HG03558 (cell line): ENCODE measurements at regions not wholly inside any gene's neighbourhood (a gene's known extent, or its start where the extent isn't known, plus 50 kb on each side); places are given as distances from the start of the nearest gene placed in this dataset.
"Not testable (repeated sequence)": the region's sequence is repeated elsewhere in the genome, so short reads cannot be mapped to it uniquely, and the experiment has no call there.

Source experiments
- ATAC-seq: cut with Tn5 transposase; IDR thresholded peaks from one replicate; pipeline ENCODE4 v1.9.1; 2021; ENCODE audit warnings: moderate number of reproducible peaks; ENCODE audit not compliant: unreplicated experiment; ENCODE audit errors: extremely low read depth

DNA sequence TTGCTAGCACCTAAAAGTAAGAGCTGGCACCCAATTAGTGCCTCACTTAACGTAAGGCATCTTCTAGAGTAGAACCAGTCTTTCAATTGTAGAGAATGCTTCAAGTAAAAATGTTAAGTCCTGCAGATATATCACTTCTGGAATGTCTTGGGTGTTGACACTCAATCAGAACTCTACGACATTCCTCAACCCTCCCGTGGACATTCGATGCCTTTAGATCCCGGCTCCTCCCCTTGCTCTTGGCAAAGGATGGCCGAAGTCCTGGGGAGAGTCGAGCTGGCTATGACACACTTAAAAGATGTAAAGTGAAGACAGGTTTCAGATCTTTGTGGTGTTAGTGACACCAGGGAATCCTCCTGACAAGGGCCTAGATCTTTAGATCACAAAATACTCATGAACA is 87.5 kb upstream of the ERCC6L2 start:
- ATAC-seq: no peak

DNA sequence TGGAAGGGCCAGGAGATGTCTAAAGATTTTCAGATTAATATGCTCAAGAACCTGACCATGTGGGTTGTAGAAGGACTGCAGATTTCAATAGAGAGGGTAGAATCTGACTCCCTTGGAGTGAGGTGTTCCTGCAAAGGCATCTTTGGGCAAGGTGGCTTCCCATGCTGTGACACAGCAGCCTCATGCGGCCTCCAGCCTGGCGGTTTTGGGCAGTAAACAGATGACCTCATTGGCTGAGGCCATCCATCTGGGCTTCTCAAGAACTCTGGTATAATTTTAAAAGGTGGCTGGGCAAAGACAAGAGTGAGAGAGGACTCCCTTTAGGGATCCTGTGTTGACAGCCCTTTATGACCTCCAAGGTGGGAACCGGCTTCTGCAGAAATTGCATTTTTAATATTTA is 90.3 kb upstream of the ERCC6L2 start:
- no peak for ATAC-seq

GRCh38 chr9:95784318-95784717 is 91.2 kb upstream of the ERCC6L2 start:
- no peak for ATAC-seq

GRCh38 chr9:95783426-95783975 is 92.0 kb upstream of the ERCC6L2 start:
- no peak for ATAC-seq

- no peak for ATAC-seq
Observed at GRCh38 chr9:95780751-95781150, 94.7 kb upstream of the ERCC6L2 start.

DNA sequence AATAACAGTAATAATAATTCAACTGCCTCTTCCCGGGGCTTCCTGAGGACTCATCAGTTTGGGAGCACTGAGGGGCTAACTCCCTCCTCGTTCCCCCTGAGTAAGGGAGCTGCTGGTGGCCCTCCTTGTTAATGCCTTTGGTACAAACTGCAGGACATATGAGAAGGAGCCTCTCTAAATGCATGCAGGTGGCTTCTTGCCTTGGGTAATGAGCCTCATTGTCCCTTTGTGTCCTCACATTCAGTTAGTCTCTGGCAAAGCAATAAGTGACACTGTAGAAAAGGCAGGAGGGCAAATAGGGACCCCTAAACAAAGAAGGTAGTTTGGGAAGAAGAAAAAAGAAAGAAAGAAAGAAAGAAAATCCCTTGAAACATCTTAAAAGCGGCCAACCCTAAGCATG is 95.4 kb upstream of the ERCC6L2 start:
- ATAC-seq: no peak

DNA sequence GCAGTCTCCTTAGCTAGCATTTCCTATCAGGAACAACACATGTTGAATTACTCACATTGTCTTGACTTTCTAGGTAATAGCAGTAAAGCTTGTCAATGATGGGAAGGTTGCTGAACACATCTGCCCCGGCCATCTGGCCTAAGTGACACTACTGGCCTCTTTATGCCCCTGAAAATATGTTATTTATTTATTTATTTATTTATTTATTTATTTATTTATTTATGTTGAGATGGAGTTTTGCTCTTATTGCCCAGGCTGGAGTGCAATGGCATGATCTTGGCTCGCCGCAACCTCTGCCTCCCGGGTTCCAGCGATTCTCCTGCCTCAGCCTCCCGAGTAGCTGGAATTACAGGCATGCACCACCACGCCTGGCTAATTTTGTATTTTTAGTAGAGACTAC is 95.9 kb upstream of the ERCC6L2 start:
- not testable (repeated sequence) for ATAC-seq

- ATAC-seq: no peak
Observed at GRCh38 chr9:95778957-95779356, 96.5 kb upstream of the ERCC6L2 start.

- no peak for ATAC-seq
Observed at GRCh38 chr9:95777136-95777535, 98.4 kb upstream of the ERCC6L2 start.

DNA sequence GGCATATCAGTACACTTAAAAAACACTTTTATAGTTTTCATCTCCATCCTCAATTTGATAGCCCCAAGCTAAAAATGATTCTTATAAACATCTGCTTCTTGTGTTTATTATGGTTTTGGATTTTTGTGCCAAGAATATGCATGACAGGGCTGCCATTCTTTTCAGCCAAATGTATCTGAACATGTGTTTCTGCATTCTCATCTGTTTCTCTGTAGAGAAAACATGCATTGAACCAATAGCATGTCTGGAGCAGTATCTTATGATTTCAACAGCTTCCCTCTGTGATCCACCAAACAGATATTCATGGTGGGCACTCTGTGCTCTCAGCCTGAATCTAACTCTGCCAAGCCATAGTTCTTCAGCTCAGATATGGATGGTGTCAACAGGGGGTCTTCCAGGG is 99.3 kb upstream of the ERCC6L2 start:
- ATAC-seq: no peak

DNA sequence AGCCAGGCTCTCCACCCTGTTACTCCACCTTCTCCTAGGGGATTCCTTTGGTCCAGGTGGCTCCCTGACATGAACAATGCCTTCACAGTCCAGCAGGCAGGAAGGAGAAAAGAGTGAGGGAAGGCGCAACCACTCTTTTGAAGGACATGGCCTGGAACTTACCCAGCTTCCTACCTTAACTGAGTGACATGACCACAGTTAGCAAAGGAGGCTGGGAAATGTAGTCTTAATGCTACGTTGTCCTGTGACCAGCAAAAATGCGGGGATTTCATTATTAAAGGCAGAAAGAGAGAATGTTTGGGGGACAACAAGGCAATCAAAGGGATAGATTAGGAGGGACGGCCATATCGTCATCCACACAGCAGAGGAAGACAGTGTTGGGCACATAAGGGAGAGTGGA is 100.3 kb upstream of the ERCC6L2 start:
- ATAC-seq: no peak

DNA sequence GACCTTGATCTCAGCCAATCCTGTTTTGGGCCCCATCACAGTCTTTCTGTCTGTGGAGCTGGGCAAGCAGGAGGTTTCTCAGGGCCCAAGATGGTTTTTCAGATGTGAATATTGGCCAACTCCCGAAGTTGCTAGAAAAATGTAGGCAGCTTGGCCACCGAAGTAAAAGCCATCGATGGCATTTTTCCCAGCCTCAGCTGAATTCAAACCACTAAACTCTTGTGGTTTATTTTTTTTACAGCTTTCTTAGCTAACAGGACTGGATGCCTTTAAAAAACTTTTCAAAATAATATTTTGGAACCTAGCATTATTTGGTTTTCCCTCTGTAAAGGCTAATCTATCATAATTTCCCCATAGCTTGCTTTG is 102.5 kb upstream of the ERCC6L2 start:
- ATAC-seq: no peak

GRCh38 chr9:95772320-95773052 is 103.0 kb upstream of the ERCC6L2 start:
- no peak for ATAC-seq

DNA sequence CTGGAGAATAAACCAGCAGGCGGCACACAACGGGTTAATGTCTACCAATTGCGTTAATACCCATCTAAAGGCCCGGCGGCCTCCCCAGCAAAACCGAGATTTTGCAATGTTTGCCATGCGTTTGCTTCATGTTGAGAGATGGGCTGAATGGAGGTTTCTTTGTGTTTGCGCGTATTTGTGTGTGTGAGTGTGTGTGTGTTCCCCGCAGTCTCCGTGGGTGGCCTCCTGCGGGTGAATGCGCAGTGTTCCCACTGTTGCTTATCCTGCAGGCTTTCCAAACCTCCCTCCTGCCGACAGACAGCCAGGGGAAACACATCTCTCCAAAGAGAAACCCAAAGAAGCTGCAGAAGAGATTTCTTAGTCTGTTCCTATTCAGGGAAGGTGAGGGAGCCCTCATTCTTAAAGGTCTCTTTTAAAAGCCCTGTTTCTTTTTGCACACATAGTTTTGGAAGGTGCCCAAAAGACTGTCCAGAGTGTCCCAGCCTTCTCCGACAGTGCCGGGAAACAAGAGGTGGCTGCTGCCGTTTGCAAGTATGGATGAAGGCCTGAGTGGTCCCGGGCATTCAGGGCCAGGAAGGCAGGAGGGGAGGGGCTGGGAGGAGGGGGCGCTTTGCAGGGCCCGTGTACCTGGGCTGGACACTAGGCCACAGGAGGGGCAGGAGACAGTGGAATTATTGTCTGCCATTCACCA is 103.8 kb upstream of the ERCC6L2 start:
- ATAC-seq: no peak

GRCh38 chr9:95770653-95771131 is 104.8 kb upstream of the ERCC6L2 start:
- no peak for ATAC-seq

- no peak for ATAC-seq
Observed at GRCh38 chr9:95769909-95770433, 105.5 kb upstream of the ERCC6L2 start.

DNA sequence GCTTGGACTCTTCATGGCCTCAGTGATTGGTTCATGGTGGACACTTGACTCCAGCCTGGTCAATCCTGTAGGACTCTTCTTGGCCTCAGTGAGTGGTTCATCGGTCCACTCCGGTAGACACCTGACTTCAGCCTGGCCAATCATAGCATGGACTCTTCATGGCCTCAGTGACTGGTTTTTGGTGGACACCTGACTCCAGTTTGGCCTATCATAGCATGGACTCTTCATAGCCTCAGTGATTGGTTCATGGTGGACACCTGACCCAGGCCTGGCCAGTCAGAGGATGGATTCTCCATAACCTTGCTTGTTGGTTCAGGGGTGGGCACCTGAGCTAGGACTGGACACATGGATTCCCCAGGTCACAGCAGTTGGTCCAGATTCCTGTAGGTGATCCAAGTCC is 106.0 kb upstream of the ERCC6L2 start:
- ATAC-seq: no peak

DNA sequence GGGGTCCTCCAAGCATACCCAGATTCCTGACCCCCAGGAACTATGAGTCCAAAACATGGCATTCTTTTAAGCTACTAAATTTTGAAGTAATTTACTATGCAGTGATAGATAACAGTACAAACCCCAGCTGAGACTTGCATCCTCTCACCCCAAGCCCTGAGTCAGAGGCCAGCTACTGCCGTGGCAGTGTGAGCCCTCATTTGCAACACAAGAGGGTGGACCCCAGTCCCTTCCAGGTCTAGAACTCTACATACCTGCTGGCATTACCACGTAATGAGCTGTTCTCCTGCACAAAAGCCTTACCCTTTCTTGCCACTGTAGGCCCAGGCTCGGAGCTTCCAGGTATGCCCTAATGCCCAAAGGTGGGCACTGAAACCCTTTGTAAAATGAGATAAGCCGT is 108.6 kb upstream of the ERCC6L2 start:
- no peak for ATAC-seq

DNA sequence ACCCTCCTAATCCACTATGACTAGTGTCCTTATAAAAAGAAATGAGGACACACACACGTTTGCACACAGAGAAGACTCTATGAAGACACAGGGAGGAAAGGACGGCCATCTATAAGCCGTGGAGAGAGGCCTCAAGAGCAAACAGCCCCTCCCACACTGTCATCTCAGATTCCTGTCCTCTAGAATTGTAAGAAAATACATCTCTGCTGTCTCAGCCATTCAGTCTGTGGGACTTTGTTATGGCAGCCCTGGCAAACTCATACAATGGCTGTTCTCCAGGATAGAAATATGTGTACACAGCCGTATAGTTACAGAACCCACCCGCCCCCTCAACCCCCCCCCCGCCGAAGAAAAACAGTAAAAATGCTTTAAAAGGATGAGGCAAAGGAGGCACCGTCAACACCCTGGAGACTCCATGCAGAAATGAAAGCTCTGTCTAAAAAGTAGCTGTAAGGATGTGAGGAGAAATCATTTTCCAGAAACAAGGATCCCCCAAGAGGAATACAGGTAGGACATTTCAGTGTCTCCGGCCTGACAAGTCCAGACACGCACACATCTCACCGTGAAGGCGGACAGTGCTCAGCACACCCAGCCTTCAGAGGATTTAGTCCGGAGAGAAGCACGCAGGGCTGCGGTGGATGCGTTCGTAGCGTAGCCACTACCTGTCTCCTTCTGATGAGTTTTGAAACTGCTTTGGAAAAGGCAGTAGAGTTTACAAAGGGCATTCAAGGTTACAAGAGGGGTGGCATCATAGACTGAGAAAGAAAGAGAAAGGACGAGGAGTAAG is 110.8 kb upstream of the ERCC6L2 start:
- ATAC-seq: no peak

- no peak for ATAC-seq
Observed at GRCh38 chr9:95763983-95764382, 111.5 kb upstream of the ERCC6L2 start.

- ATAC-seq: no peak
Observed at GRCh38 chr9:95763006-95763405, 112.5 kb upstream of the ERCC6L2 start.
